ENCODE measurements at regions not wholly inside any gene's neighbourhood (a gene's known extent, or its start where the extent isn't known, plus 50 kb on each side); places are given as distances from the start of the nearest gene placed in this dataset.

- Histone ChIP-seq H3K9me1 (ENCODE audit: insufficient read depth, low read length) (peaks cover 9% of the 10 kb centered on the region), H4K91ac (ENCODE audit: insufficient read depth, low read depth, low read length) (no peak overlapping the region), H3K18ac (ENCODE audit: low read depth, low read length) (no peak overlapping the region), H2BK5ac (ENCODE audit: low read depth, low read length, poor library complexity, severe bottlenecking) (no peak overlapping the region), H2BK120ac (ENCODE audit: low read depth, low read length) (no peak overlapping the region), H3K14ac (replicated peaks; ENCODE audit: low read depth, low read length) (no peak overlapping the region), H2BK20ac (ENCODE audit: low read depth, low read length) (no peak overlapping the region), H4K5ac (ENCODE audit: low read depth, low read length) (no peak overlapping the region), H3K23ac (ENCODE audit: low read depth, low read length) (no peak overlapping the region), H4K8ac (ENCODE audit: low read depth in 2 of 2, low read length in 2 of 2) (no peak overlapping the region), H3K9ac (ENCODE audit: low read depth, low read length) (no peak overlapping the region), H3K79me1 (ENCODE audit: low read depth in 1 of 2, low read length in 2 of 2) (peaks cover 23 to 86% of the 10 kb centered on the region in 2 experiments), H3K9me3 (ENCODE audit: control insufficient read depth, insufficient read depth, low read length) (peaks cover 12% of the 10 kb centered on the region), H3K4ac (ENCODE audit: low read depth, low read length) (no peak overlapping the region), H3K27ac (ENCODE audit: insufficient read depth, low read length) (no peak overlapping the region), H3K56ac (ENCODE audit: extremely low read depth, insufficient read depth, low read length) (no peak overlapping the region), H3K4me2 (ENCODE audit: low read depth, low read length) (no peak overlapping the region), H3K36me3 (ENCODE audit: control insufficient read depth, insufficient read depth, low read length) (peaks cover 60% of the 10 kb centered on the region), H2AK9ac (replicated peaks; ENCODE audit: low read depth, low read length, poor library complexity) (no peak overlapping the region), H3K27me3 (ENCODE audit: control insufficient read depth, insufficient read depth, low read length) (no peaks in the 10 kb centered on the region), H2AFZ (replicated peaks; ENCODE audit: low read length, poor library complexity) (no peak overlapping the region), H2BK15ac (ENCODE audit: low read depth, low read length) (no peak overlapping the region), H2AK5ac (ENCODE audit: low read depth, low read length) (no peak overlapping the region), H4K20me1 (ENCODE audit: insufficient read depth, low read length) (peaks cover 42% of the 10 kb centered on the region), H3K4me3 (ENCODE audit: insufficient read depth, low read depth, low read length) (no peak overlapping the region), H3K4me1 (ENCODE audit: control insufficient read depth, insufficient read depth, low read length) (peaks cover 7% of the 10 kb centered on the region; the same call in 1 of the 2 replicates)
- ATAC-seq (ENCODE audit: low read depth) (no peak), DNase-seq (no peak)
- no peak for TF ChIP-seq RAD21 (IDR thresholded peaks at IDR 0.05; ENCODE audit: low read length)
- TF ChIP-seq BHLHE40 (IDR thresholded peaks at IDR 0.05; ENCODE audit: low read depth, low read length) = no peak
- TF ChIP-seq MXI1 (IDR thresholded peaks at IDR 0.05; ENCODE audit: borderline replicate concordance, low read depth, low read length) = no peak
- TF ChIP-seq FOS (IDR thresholded peaks at IDR 0.05; ENCODE audit: low read depth, low read length) = no peak
- TF ChIP-seq USF2 (IDR thresholded peaks at IDR 0.05; ENCODE audit: low read depth, low read length) = no peak
- TF ChIP-seq, protein P1, sequence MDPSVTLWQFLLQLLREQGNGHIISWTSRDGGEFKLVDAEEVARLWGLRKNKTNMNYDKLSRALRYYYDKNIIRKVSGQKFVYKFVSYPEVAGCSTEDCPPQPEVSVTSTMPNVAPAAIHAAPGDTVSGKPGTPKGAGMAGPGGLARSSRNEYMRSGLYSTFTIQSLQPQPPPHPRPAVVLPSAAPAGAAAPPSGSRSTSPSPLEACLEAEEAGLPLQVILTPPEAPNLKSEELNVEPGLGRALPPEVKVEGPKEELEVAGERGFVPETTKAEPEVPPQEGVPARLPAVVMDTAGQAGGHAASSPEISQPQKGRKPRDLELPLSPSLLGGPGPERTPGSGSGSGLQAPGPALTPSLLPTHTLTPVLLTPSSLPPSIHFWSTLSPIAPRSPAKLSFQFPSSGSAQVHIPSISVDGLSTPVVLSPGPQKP (IDR thresholded peaks at IDR 0.05; ENCODE audit: borderline replicate concordance, low read depth, low read length) = no peak
- TF ChIP-seq SMC3 (IDR thresholded peaks at IDR 0.05; ENCODE audit: low read depth, low read length) = no peak
- TF ChIP-seq NFE2L2 (IDR thresholded peaks at IDR 0.05; ENCODE audit: low read depth, low read length) = no peak
- TF ChIP-seq CHD1 (IDR thresholded peaks at IDR 0.05; ENCODE audit: low read depth, low read length) = no peak
- no peak for TF ChIP-seq MAZ (IDR thresholded peaks at IDR 0.05; ENCODE audit: borderline replicate concordance, low read depth, low read length)
- TF ChIP-seq, protein P2, sequence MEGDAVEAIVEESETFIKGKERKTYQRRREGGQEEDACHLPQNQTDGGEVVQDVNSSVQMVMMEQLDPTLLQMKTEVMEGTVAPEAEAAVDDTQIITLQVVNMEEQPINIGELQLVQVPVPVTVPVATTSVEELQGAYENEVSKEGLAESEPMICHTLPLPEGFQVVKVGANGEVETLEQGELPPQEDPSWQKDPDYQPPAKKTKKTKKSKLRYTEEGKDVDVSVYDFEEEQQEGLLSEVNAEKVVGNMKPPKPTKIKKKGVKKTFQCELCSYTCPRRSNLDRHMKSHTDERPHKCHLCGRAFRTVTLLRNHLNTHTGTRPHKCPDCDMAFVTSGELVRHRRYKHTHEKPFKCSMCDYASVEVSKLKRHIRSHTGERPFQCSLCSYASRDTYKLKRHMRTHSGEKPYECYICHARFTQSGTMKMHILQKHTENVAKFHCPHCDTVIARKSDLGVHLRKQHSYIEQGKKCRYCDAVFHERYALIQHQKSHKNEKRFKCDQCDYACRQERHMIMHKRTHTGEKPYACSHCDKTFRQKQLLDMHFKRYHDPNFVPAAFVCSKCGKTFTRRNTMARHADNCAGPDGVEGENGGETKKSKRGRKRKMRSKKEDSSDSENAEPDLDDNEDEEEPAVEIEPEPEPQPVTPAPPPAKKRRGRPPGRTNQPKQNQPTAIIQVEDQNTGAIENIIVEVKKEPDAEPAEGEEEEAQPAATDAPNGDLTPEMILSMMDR (conservative IDR thresholded peaks at IDR 0.05; ENCODE audit: low read depth, low read length) = no peak
- intact Hi-C loops (cut with micrococcal nuclease) = no loop called here
- WGBS, 2 experiments (ENCODE audit: extremely low coverage in 2 of 2, insufficient read length in 1 of 2) = 98% methylated on average over 6 of the region's 10 CpGs; no CpG with 5 or more reads in 1 of the 2 experiments
- ChIA-PET CTCF (no interaction called here), POLR2A (ENCODE audit: unreplicated experiment) (no interaction called here)
- no TSS peak for BruUV-seq (replicated peaks)
- dilution Hi-C loops (cut with HindIII; ENCODE audit: low sequenced_read_pairs, unreplicated experiment) = no loop called here
- in situ Hi-C loops (cut with MboI; ENCODE audit: low sequenced_read_pairs) = no loop called here
These were observed 91.4 kb downstream of the NCOR2 start for GRCh38 chr12:124476011-124476400.

All from IMR-90 (cell line).